Stimulated activated CD4-positive, alpha-beta T cell treated with anti-CD3 and anti-CD28 coated beads, Interleukin-12 subunit alpha, Interleukin-12 subunit beta, amount 100 ng/mL, for 4 hours (primary cell): ENCODE measurements at regions not wholly inside any gene's neighbourhood (a gene's known extent, or its start where the extent isn't known, plus 50 kb on each side); places are given as distances from the start of the nearest gene placed in this dataset.
"Not testable (repeated sequence)": the region's sequence is repeated elsewhere in the genome, so short reads cannot be mapped to it uniquely, and the experiment has no call there.

ENCODE experiments used
- DNase-seq: peaks from one replicate; pipeline ENCODE4 v3.0.0-alpha.2; 2020

GRCh38 chr14:28157289-28157869 is 609.2 kb upstream of the FOXG1 start:
- DNase-seq, result no peak

GRCh38 chr14:28157887-28158791 is 608.4 kb upstream of the FOXG1 start:
- no peak for DNase-seq

DNA sequence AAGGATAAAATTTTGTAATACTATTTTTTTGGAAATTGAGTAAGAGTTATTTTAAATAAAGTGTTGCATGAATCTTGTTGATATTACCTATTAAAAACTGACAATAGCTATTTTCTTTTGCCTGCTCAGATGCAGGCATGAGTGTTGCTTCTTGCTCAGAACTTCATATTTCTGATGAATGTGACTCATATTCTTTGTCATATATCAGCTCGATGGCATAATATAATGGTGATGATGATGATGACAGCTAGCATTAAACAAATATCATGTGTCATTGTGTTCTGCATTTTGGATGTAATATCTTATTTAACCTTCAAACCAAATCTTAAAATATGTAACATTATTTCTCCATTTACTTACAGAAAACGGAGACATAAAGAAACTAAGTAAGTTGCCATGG is 605.5 kb upstream of the FOXG1 start:
- no peak for DNase-seq

DNA sequence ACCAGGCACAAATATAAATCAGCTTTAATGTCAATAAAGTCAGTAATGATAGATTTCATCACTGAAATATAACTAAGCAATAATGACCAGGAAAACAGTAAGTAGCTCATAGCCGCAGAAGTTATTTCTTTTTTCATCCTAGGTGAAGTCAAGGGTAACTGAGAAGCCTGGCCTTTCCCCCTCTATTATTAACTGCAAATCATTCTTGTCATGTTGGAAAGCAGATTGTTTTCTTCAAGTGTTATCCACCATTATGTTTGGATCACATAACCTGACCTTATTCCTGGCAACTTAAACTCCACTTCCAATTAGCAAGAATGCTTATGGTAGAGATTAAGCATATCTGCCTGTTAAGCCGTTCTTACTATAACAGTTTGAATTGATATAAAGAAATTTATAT is 603.4 kb upstream of the FOXG1 start:
- DNase-seq, result no peak

DNA sequence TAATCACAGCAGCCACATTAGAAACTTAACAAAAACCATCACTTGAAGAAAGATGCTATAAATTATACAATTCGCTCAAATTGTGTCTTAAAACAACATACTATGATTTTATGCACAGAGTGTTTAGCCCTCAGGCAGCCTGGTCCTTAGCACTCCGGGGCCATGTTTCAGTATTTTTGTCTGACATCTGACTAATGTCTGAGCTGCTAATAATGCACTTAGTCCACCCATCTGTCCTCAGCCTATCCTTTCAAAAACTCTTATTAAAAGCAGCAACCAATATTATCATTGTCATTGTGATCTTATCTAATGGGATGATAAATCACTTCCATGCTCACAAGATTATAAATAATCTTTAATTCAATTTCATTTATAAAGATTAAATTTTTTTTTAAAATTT is 602.7 kb upstream of the FOXG1 start:
- DNase-seq, result no peak

- not testable (repeated sequence) for DNase-seq
These were observed 578.4 kb upstream of the FOXG1 start for GRCh38 chr14:28187902-28188830.

- DNase-seq, result no peak
These were observed 569.7 kb upstream of the FOXG1 start for GRCh38 chr14:28196878-28197277.

GRCh38 chr14:28220391-28220790 is 546.2 kb upstream of the FOXG1 start:
- no peak for DNase-seq

DNA sequence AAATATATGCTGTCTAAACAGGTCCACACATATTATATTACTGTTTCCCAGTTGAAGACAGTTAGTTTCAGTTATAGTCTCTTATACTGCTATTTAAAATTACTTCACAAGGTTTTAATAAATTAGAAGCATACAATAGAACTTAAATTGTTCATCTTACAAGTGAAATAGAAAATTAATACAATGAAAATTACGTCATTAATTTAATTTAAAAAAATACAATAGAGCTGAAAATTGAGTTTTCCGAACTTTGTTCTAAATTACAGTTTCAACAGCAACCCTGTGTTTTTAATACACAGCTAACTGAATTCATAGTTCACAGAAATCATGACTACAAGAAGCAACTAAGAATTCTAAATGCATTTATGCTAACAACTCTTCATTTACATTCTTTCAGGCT is 525.7 kb upstream of the FOXG1 start:
- no peak for DNase-seq

DNA sequence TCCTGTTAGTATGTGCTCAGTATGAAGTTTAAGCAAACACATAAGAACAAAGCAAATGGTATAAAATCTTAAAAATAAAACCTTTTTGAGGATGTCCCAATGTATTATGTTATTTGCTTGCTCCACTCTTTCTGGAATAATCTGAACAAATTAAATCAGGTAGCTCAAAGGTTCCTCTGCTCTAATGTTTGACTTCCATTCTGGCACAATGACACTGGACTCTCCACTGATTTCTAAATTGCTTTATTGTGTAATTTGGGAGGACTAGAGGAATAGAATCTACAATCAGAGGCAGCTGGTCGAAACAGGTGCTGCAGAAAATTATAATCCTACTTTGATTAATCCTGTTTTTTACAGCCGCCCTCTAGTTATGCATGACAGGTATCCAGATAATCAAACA is 523.7 kb upstream of the FOXG1 start:
- DNase-seq, result no peak

GRCh38 chr14:28243600-28243999 is 523.0 kb upstream of the FOXG1 start:
- no peak for DNase-seq

DNA sequence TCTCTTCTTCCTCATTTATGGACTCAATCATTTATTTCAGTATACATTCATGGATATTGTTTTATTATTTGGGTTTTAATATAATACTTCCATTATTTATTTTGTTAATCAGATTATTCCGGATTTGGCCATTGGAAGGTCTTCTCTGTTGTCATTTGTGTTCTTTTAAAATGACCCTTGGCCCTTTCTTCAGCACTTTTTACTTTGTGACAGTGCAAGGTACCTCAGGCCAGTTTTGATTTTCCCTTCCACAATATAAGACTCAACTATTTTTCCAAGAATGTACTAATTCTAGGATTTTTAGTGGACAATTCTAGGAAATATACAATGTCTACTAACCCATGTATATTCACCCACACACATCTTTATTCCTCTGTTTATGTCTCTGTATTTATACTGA is 521.4 kb upstream of the FOXG1 start:
- DNase-seq, result no peak

DNA sequence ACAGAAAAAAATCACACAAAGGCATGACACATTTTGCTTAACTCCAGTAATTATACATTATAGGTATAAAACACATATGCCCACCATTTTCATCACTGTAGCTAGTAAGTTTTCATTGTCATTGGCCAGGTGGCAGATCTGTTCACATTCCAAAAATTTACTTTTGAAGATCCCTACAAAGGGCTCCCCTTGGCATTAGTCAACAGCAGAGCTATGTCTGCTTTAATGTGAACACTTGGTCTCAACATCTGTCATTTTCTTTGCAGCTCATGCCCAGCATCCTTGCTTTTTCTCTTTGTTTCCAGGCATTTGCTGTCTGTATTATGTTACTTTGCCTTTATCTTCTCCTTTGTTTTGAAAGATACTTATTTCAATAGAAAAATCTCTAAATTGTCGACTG is 519.1 kb upstream of the FOXG1 start:
- no peak for DNase-seq

DNA sequence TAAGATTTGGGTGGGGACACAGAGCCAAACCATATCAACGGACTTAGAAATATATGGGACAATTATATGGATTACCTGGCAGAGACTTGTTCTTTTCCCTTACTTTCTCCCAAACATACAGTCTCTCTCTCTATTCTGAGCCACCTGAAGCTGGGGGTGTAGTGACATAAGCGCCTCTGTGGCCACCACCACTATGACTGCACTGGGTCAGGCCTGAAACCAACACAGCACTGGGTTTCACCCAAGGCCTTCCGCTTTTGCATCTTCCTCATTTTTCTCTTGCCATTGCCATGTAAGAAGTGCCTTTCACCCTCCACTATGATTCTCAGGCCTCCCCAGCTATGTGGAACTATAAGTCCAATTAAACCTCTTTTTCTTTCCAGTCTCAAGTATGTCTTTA is 514.5 kb upstream of the FOXG1 start:
- DNase-seq, result not testable (repeated sequence)

GRCh38 chr14:28254768-28255167 is 511.8 kb upstream of the FOXG1 start:
- DNase-seq, result no peak

DNA sequence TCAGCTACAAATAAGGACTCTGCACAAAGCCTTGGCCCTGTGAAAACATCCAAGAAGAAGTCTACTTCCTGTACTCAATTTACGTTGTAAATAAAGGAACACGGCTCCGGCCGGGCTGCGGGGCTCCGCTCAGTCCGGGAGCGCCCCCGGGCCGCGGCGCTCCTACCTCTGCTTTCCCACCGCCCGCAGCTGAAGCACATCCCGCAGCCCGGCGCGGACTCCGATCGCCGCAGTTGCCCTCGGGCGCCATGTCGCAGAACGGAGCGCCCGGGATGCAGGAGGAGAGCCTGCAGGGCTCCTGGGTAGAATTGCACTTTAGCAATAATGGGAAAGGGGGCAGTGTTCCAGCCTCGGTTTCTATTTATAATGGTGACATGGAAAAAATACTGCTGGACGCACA is 502.3 kb upstream of the FOXG1 start:
- DNase-seq, result no peak

- DNase-seq, result no peak
These were observed 494.3 kb upstream of the FOXG1 start for GRCh38 chr14:28272270-28272669.

GRCh38 chr14:28280530-28280929 is 486.1 kb upstream of the FOXG1 start:
- no peak for DNase-seq

GRCh38 chr14:28280997-28281598 is 485.5 kb upstream of the FOXG1 start:
- DNase-seq, result no peak

DNA sequence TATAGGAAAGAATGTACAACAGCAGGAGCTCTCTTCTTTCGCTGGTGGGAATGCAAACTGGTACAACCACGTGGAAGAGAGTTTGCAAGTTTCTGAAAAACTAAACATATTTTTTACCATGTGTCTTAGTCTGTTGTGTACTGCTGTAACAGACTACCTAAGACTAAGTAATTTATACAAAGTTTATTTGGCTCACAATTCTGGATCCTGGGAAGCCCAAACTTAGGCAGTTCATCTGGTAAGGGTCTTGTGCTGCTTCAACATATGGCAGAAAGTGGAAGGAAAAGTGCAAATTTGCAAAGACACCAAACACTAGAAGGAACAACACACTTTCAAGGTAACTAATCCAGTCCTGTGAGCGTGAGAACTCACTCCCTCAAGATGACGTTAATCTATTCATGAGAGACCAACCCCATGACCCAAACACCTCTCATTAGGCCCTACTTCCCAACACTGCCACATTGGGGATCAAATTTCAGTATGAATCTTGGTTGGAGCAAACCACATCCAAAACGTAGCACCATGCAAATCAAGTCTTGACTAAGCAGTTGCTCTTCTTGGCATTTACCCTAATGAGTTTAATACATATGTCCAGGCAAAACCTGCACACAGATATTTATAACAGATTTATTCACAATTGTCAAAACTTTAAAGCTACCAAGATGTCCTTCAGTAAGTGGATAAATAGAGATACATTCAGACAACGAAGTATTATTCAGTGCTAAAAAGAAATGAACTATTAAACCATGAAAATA is 481.9 kb upstream of the FOXG1 start:
- DNase-seq, result no peak

DNA sequence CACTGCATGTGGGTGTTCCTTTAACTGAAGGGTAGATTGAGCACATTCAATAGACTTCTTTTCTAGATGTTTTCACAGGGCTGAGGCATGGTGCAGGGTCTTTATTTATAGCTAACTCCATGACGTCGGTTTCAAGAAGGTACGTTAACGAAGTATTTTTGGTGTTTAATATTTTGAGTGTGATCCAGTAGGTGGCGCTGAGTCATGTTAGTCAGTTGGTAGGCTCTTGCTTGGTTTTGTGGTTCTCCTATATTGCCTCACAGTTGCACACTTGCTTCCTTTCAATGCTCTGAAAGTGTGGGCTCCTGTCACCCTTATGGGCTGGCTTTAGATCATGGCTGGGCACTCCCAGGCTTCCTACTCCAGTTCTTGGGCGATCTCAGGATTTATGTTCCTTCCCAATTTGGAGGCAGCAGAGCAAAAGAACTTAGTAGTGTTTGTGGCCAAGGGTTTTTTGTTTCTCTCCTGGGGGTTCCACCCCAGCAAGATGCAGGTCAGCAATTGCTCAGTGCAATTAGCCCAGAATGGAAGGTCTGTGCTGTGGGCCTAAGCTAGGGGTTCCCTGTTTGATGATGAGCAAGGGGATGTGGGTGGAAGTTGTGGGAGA is 471.6 kb upstream of the FOXG1 start:
- no peak for DNase-seq

GRCh38 chr14:28297559-28297958 is 469.0 kb upstream of the FOXG1 start:
- DNase-seq, result no peak
